ENCODE measurements at regions not wholly inside any gene's neighbourhood (a gene's known extent, or its start where the extent isn't known, plus 50 kb on each side); places are given as distances from the start of the nearest gene placed in this dataset.

DNA sequence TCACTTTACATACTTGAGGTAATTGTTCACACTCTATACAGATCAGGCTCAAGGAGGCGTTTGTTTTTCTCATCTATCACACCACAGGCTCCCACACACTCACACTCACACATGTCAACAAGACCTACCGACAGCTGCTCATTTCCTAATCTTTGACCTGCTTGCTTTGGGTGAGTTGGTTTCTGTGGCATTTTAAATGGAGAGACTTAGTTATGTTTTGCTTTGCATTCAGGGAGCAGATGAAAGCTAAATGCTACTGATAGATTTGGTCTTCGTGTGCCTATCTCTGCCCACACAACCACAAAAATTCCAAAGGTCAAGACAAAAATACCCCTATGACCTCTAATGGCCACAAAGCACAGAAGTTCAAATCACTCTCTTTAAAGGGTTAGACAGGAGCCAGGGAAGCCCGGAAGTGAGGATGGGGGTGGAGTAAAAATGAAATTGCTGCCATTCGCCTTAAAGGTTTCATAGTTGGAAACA is 203.5 kb upstream of the G2E3 start:
- no peak for TF ChIP-seq POLR2A (IDR thresholded peaks at IDR 0.05)
- TF ChIP-seq POLR2AphosphoS5 (IDR thresholded peaks at IDR 0.05): no peak
- TF ChIP-seq CTCF (IDR thresholded peaks at IDR 0.05): no peak

All from breast epithelium (tissue), 3 donors.